ENCODE measurements at regions not wholly inside any gene's neighbourhood (a gene's known extent, or its start where the extent isn't known, plus 50 kb on each side); places are given as distances from the start of the nearest gene placed in this dataset.
"Not testable (repeated sequence)": the region's sequence is repeated elsewhere in the genome, so short reads cannot be mapped to it uniquely, and the experiment has no call there.

GRCh38 chr11:49499117-49499516 is 290.7 kb upstream of the FOLH1 start:
- no peak for DNase-seq (ENCODE audit: low read depth)

GRCh38 chr11:49505231-49505630 is 296.8 kb upstream of the FOLH1 start:
- no peak for DNase-seq (ENCODE audit: low read depth)

GRCh38 chr11:49526240-49526829 is 317.9 kb upstream of the FOLH1 start:
- DNase-seq (ENCODE audit: low read depth): peak; percentile 3

DNA sequence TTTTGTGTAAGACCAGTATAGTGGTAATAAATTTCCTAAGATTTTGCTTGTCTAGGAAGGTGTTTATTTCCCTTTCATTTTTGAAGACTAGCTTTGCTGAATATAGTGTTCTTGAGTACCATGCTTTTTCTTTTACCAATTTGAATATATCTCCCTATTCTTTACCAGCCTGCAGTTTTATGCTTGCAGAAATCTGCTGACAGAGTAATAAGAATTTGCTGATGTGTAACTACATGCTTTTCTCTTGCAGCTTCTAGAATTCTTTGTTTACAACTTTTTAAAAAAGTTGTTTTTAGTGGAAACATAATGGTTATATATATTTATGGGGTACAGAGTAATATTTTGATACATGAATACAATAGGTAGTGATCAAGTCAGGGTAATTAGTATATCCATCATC is 324.8 kb upstream of the FOLH1 start:
- no peak for DNase-seq (ENCODE audit: low read depth)

DNA sequence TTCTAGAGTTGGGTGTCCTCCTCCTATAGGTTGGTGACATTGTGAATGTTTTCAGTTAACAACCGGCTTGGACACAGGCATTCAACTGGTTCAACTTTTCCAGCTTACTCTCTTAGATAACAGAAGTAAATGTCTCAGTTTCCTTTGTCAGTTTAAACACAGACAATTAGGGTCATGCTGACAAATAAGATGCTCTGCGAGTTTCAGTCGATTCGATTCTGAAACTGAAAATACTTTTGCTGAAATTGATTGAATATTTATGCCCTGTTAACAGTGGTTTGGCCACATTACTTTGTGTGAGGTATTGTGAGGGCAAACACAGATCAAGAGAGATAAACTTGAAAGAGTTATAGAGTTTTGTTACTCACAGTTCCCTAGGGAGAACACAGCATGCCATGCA is 330.5 kb upstream of the FOLH1 start:
- not testable (repeated sequence) for DNase-seq (ENCODE audit: low read depth)

- not testable (repeated sequence) for DNase-seq (ENCODE audit: low read depth)
Measured at GRCh38 chr11:49558261-49558847, 350.0 kb upstream of the FOLH1 start.

GRCh38 chr11:49560593-49560992 is 352.2 kb upstream of the FOLH1 start:
- DNase-seq (ENCODE audit: low read depth): not testable (repeated sequence)

GRCh38 chr11:49561240-49561880 is 353.0 kb upstream of the FOLH1 start:
- DNase-seq (ENCODE audit: low read depth): not testable (repeated sequence)

DNA sequence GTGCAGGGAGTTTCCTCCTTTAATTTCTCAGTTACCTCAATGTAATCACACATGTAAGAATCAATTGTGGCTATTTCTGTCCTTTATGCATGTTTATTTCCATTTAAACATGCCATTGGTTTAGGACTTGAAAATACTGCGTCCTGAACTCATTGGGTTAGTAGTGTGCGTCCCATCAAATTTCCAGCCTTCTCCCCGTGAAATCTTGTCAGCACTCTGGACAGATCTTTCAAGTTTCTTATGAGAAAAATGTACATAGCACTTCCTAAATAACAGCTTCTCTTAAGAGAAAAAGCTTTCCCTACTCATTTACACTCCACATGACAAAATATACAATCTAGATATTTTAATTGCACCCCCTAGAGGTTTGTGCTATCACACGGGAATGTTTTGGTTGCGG is 353.9 kb upstream of the FOLH1 start:
- not testable (repeated sequence) for DNase-seq (ENCODE audit: low read depth)

GRCh38 chr11:49579492-49579891 is 371.1 kb upstream of the FOLH1 start:
- not testable (repeated sequence) for DNase-seq (ENCODE audit: low read depth)

- not testable (repeated sequence) for DNase-seq (ENCODE audit: low read depth)
Measured at GRCh38 chr11:49585495-49585894, 366.7 kb upstream of the OR4C13 start.

- DNase-seq (ENCODE audit: low read depth): not testable (repeated sequence)
Measured at GRCh38 chr11:49608892-49609291, 343.3 kb upstream of the OR4C13 start.

GRCh38 chr11:49623872-49624271 is 328.3 kb upstream of the OR4C13 start:
- not testable (repeated sequence) for DNase-seq (ENCODE audit: low read depth)

GRCh38 chr11:49670705-49671104 is 281.5 kb upstream of the OR4C13 start:
- not testable (repeated sequence) for DNase-seq (ENCODE audit: low read depth)

DNA sequence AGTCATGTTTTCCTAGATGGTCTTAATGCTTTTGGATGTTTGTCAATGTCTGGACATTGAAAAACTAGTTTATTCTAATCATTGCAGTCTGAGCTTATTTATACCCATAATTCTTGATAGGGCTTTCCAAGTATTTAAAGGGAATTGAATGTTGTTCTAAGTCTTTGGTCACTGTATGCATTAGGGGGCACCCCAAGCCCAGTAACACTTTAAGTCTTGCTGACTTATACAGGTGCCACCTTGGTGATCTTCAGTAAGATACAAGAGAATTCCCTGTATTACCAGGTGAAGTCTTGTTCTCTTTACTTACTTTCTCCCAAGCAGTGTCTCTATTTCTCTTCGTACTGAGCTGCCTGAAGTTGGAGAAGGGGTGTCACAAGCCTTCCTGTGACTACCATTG is 250.1 kb upstream of the OR4C13 start:
- DNase-seq (ENCODE audit: low read depth): not testable (repeated sequence)

DNA sequence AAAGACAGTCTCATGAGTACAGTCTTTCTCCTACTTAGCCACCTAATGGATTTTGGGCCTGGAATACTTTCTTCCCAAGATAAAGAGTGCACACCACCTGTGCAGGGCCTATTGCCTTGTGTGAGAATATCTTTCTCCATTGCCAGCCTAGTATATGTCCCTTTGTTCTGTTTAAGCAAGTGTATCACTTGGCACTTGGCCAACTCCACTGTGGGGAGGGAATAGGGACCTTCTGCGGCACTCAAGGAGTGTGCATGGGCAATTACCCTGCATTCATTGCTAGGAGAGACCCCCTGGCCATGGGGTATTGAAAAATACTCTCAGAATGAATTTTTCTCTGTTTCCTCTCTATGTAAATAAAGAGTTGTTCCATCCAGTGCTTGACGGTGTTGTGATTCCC is 201.7 kb upstream of the OR4C13 start:
- DNase-seq (ENCODE audit: low read depth): not testable (repeated sequence)

GRCh38 chr11:49750960-49751359 is 201.2 kb upstream of the OR4C13 start:
- DNase-seq (ENCODE audit: low read depth): not testable (repeated sequence)

- DNase-seq (ENCODE audit: low read depth): not testable (repeated sequence)
Measured at GRCh38 chr11:49780791-49781190, 171.4 kb upstream of the OR4C13 start.

GRCh38 chr11:49782000-49782399 is 170.2 kb upstream of the OR4C13 start:
- not testable (repeated sequence) for DNase-seq (ENCODE audit: low read depth)

- not testable (repeated sequence) for DNase-seq (ENCODE audit: low read depth)
Measured at GRCh38 chr11:49783841-49784240, 168.3 kb upstream of the OR4C13 start.

- DNase-seq (ENCODE audit: low read depth): not testable (repeated sequence)
Measured at GRCh38 chr11:49789787-49790186, 162.4 kb upstream of the OR4C13 start.

GRCh38 chr11:49798206-49798837 is 153.9 kb upstream of the OR4C13 start:
- DNase-seq (ENCODE audit: low read depth): not testable (repeated sequence)

Measured in LHCN-M2 (cell line).